ENCODE measurements at regions not wholly inside any gene's neighbourhood (a gene's known extent, or its start where the extent isn't known, plus 50 kb on each side); places are given as distances from the start of the nearest gene placed in this dataset.

GRCh38 chr13:111610081-111610480, 289.6 kb downstream of the TEX29 start:
- TF ChIP-seq CTCF (IDR thresholded peaks at IDR 0.05) (no peak), POLR2A (IDR thresholded peaks at IDR 0.05) (no peak)
